CD4-positive, alpha-beta T cell treated with Interleukin-15 for 4 hours (primary cell): ENCODE measurements at regions not wholly inside any gene's neighbourhood (a gene's known extent, or its start where the extent isn't known, plus 50 kb on each side); places are given as distances from the start of the nearest gene placed in this dataset.

Experiments used
- DNase-seq: peaks from one replicate; pipeline ENCODE4 v3.0.0-alpha.2; 2020; ENCODE audit warnings: low spot score

GRCh38 chr6:81694855-81695254 is 57.6 kb downstream of the TENT5A start:
- DNase-seq, result no peak

GRCh38 chr6:81694207-81694606 is 58.3 kb downstream of the TENT5A start:
- DNase-seq, result no peak

- no peak for DNase-seq
Observed at GRCh38 chr6:81693266-81693665, 59.2 kb downstream of the TENT5A start.

- DNase-seq, result no peak
Observed at GRCh38 chr6:81690073-81690472, 62.4 kb downstream of the TENT5A start.

- DNase-seq, result no peak
Observed at GRCh38 chr6:81689580-81689979, 62.9 kb downstream of the TENT5A start.

- no peak for DNase-seq
Observed at GRCh38 chr6:81683912-81684311, 68.6 kb downstream of the TENT5A start.

GRCh38 chr6:81682858-81683620 is 69.4 kb downstream of the TENT5A start:
- DNase-seq, result no peak

- DNase-seq, result no peak
Observed at GRCh38 chr6:81682235-81682795, 70.2 kb downstream of the TENT5A start.

GRCh38 chr6:81669445-81669844 is 83.0 kb downstream of the TENT5A start:
- DNase-seq, result no peak

- no peak for DNase-seq
Observed at GRCh38 chr6:81668615-81669047, 83.8 kb downstream of the TENT5A start.

GRCh38 chr6:81666481-81666880 is 86.0 kb downstream of the TENT5A start:
- no peak for DNase-seq

GRCh38 chr6:81656231-81656630 is 96.2 kb downstream of the TENT5A start:
- no peak for DNase-seq

GRCh38 chr6:81655696-81656095 is 96.8 kb downstream of the TENT5A start:
- no peak for DNase-seq

GRCh38 chr6:81648502-81648901 is 104.0 kb downstream of the TENT5A start:
- DNase-seq, result no peak

- no peak for DNase-seq
Observed at GRCh38 chr6:81643156-81643555, 109.3 kb downstream of the TENT5A start.

- no peak for DNase-seq
Observed at GRCh38 chr6:81640891-81641290, 111.6 kb downstream of the TENT5A start.

- DNase-seq, result no peak
Observed at GRCh38 chr6:81640126-81640525, 112.4 kb downstream of the TENT5A start.

GRCh38 chr6:81638366-81638765 is 114.1 kb downstream of the TENT5A start:
- DNase-seq, result no peak

GRCh38 chr6:81636930-81637568 is 115.4 kb downstream of the TENT5A start:
- no peak for DNase-seq

GRCh38 chr6:81634155-81634880 is 118.2 kb downstream of the TENT5A start:
- DNase-seq, result no peak

GRCh38 chr6:81633391-81633790 is 119.1 kb downstream of the TENT5A start:
- no peak for DNase-seq

GRCh38 chr6:81630719-81631118 is 121.8 kb downstream of the TENT5A start:
- DNase-seq, result no peak

- DNase-seq, result no peak
Observed at GRCh38 chr6:81625216-81625615, 127.3 kb downstream of the TENT5A start.
